Endothelial cell of umbilical vein (primary cell): ENCODE measurements at regions not wholly inside any gene's neighbourhood (a gene's known extent, or its start where the extent isn't known, plus 50 kb on each side); places are given as distances from the start of the nearest gene placed in this dataset.

Experiments used
- BruUV-seq: library from RNA; stranded (reverse); fragments of 400-500 nt; replicated peaks from 2 replicates; lab custom pipeline; 2021; lab: Mats Ljungman, UMichigan
- CTCF ChIA-PET: fragments of 300-600, 350-600 bp; sonication (Branson Sonifier 250); formaldehyde crosslinking; loops from one replicate; lab custom pipeline; 2021; ENCODE audit warnings: antibody characterized with exemption, inconsistent platforms; lab: Charles Lee
- POLR2A ChIA-PET: fragments of 300-600, 350-600 bp; sonication (Branson Sonifier 250); formaldehyde crosslinking; loops from one replicate; lab custom pipeline; 2021; ENCODE audit warnings: antibody characterized with exemption, inconsistent platforms; lab: Charles Lee
- DNase-seq: peaks from one replicate; pipeline ENCODE4 v3.0.0-alpha.2; 2011; ENCODE audit warnings: low read depth, low spot score
- FAIRE-seq: peaks from 2 replicates; lab custom pipeline; 2011; peaks lifted over from hg19 to GRCh38; lab: Jason Lieb, UNC
- H2AFZ ChIP-seq: 2 replicates; pipeline ENCODE4 v1.6.0; 2012; ENCODE audit warnings: low read depth, low read length, control low read depth, inconsistent platforms
- H3K27ac ChIP-seq: 2 replicates; pipeline ENCODE4 v1.5.1; 2011; ENCODE audit warnings: low read depth, mild to moderate bottlenecking, control low read depth, low read length, moderate library complexity; ENCODE audit not compliant: insufficient read depth
- H3K27me3 ChIP-seq, 2 experiments: 2 replicates each; pipeline versions ENCODE4 v1.6.0 to v1.6.1; 2011; ENCODE audit warnings: low read length in 2 of 2, mixed read lengths in 1 of 2; ENCODE audit not compliant: control insufficient read depth in 2 of 2, insufficient read depth in 2 of 2
- H3K36me3 ChIP-seq, 2 experiments: 2 replicates in 1 of 2; 3 replicates in 1 of 2; pipeline ENCODE4 v1.5.1; 2011; ENCODE audit warnings: low read length in 2 of 2, mild to moderate bottlenecking in 1 of 2, moderate library complexity in 1 of 2; ENCODE audit not compliant: control insufficient read depth in 2 of 2, insufficient read depth in 2 of 2; ENCODE audit errors: extremely low read depth in 1 of 2
- H3K4me1 ChIP-seq: 3 replicates; pipeline ENCODE4 v1.5.1; 2011; ENCODE audit warnings: mild to moderate bottlenecking, low read length; ENCODE audit not compliant: control insufficient read depth, insufficient read depth; ENCODE audit errors: extremely low read depth
- H3K4me2 ChIP-seq: 2 replicates; pipeline ENCODE4 v1.6.1; 2011; ENCODE audit warnings: low read length, control low read depth, mixed read lengths; ENCODE audit not compliant: insufficient read depth
- H3K4me3 ChIP-seq, 3 experiments: fragments of 200-600 bp in 1 of 3; sonication (generic), shearing (Covaris generic) in 1 of 3; replicated peaks in 1 of 3; 2 replicates each; pipeline ENCODE4 v1.5.1; 2011 to 2016; ENCODE audit warnings: control low read depth in 3 of 3, low read length in 3 of 3, mild to moderate bottlenecking in 2 of 3, inconsistent platforms in 1 of 3, low read depth in 1 of 3, moderate library complexity in 1 of 3; ENCODE audit not compliant: insufficient read depth in 1 of 3
- H3K79me2 ChIP-seq: 2 replicates; pipeline ENCODE4 v1.6.0; 2012; ENCODE audit warnings: low read length, inconsistent platforms; ENCODE audit not compliant: control insufficient read depth, insufficient read depth
- H3K9ac ChIP-seq: replicated peaks from 2 replicates; pipeline ENCODE3; 2011; ENCODE audit warnings: low read length, control low read depth; ENCODE audit not compliant: insufficient read depth; ENCODE audit errors: extremely low read depth
- H3K9me1 ChIP-seq: replicated peaks from 3 replicates; pipeline ENCODE4 v1.6.0; 2011; ENCODE audit warnings: mild to moderate bottlenecking, low read length; ENCODE audit not compliant: control insufficient read depth, insufficient read depth; ENCODE audit errors: extremely low read depth
- H3K9me3 ChIP-seq: replicated peaks from 2 replicates; pipeline ENCODE4 v1.5.1; 2012; ENCODE audit warnings: low read length, inconsistent platforms; ENCODE audit not compliant: control insufficient read depth, insufficient read depth
- H4K20me1 ChIP-seq: replicated peaks from 2 replicates; pipeline ENCODE3; 2011; ENCODE audit warnings: mild to moderate bottlenecking, low read length; ENCODE audit not compliant: control insufficient read depth, insufficient read depth; ENCODE audit errors: extremely low read depth
- CTCF ChIP-seq, 2 donors: IDR thresholded peaks; 1 replicate in 1 of 2; 2 replicates in 1 of 2; pipeline ENCODE4 v1.5.1; 2011; ENCODE audit warnings: low read length in 2 of 2, mild to moderate bottlenecking in 2 of 2, moderate library complexity in 2 of 2, control low read depth in 1 of 2, inconsistent platforms in 1 of 2, low read depth in 1 of 2; ENCODE audit not compliant: insufficient read depth in 1 of 2; ENCODE audit errors: extremely low read depth in 1 of 2
- EZH2 ChIP-seq: IDR thresholded peaks from 2 replicates; pipeline ENCODE4 v1.6.1; 2012; ENCODE audit warnings: borderline replicate concordance, low read depth, mild to moderate bottlenecking, moderate library complexity, low read length, inconsistent platforms; ENCODE audit not compliant: severe bottlenecking
- FOS ChIP-seq: IDR thresholded peaks from 2 replicates; pipeline ENCODE4 v1.6.1; 2011; ENCODE audit warnings: mild to moderate bottlenecking, low read length, moderate library complexity, borderline replicate concordance; ENCODE audit not compliant: insufficient read depth
- GATA2 ChIP-seq: IDR thresholded peaks from 2 replicates; pipeline ENCODE4 v1.7.0; 2011; ENCODE audit warnings: low read depth, mild to moderate bottlenecking, moderate library complexity, mixed read lengths, low read length; ENCODE audit not compliant: insufficient read length, insufficient read depth
- JUN ChIP-seq: IDR thresholded peaks from 2 replicates; pipeline ENCODE4 v1.6.1; 2011; ENCODE audit warnings: borderline replicate concordance, low read depth; ENCODE audit not compliant: insufficient read length, insufficient read depth
- MAX ChIP-seq: IDR thresholded peaks from 2 replicates; pipeline ENCODE4 v1.6.1; 2011; ENCODE audit not compliant: insufficient read depth, insufficient read length
- MYC ChIP-seq: IDR thresholded peaks from one replicate; pipeline ENCODE4 v1.6.1; 2011; ENCODE audit warnings: mild to moderate bottlenecking, low read depth, low read length
- POLR2A ChIP-seq: IDR thresholded peaks from 2 replicates; pipeline ENCODE4 v1.6.1; 2012; ENCODE audit warnings: low read depth, mild to moderate bottlenecking, control low read depth, low read length
- POLR2AphosphoS5 ChIP-seq: IDR thresholded peaks from 2 replicates; pipeline ENCODE4 v1.6.1; 2012; ENCODE audit warnings: low read depth, mild to moderate bottlenecking, control low read depth, low read length, moderate library complexity; ENCODE audit not compliant: insufficient read depth
- dilution Hi-C: fragments of 300-500 bp; cut with MboI; formaldehyde crosslinking; loops from one replicate; pipeline ENCODE4 v1.15.0; 2019; ENCODE audit warnings: low sequenced_read_pairs; ENCODE audit not compliant: extremely low pct_ligation_motif_present
- intact Hi-C: fragments of 100-400 bp; cut with micrococcal nuclease; formaldehyde crosslinking; loops from one replicate; pipeline ENCODE4 v1.10.0; 2022

- POLR2A ChIA-PET = no interaction called here
- Histone ChIP-seq H3K4me3 (no peak overlapping the region), H3K27ac (no peak overlapping the region), H2AFZ (no peak overlapping the region), H3K9ac (no peak overlapping the region), H3K9me3 (peaks cover 5% of the 10 kb centered on the region), H3K79me2 (no peaks in the 10 kb centered on the region), H3K36me3 (no peaks in the 10 kb centered on the region), H4K20me1 (no peaks in the 10 kb centered on the region), H3K4me1 (no peaks in the 10 kb centered on the region), H3K27me3 (no peaks in the 10 kb centered on the region), H3K9me1 (no peaks in the 10 kb centered on the region), H3K4me2 (no peak overlapping the region)
- BruUV-seq = no TSS peak
- dilution Hi-C loops (no loop called here), intact Hi-C loops (no loop called here)
- CTCF ChIA-PET = no interaction called here
- DNase-seq = no peak
- FAIRE-seq = no peak
- no peak for TF ChIP-seq JUN
- TF ChIP-seq MYC = no peak
- no peak for TF ChIP-seq POLR2A
- TF ChIP-seq MAX = no peak
- TF ChIP-seq POLR2AphosphoS5 = no peak
- TF ChIP-seq CTCF (IDR thresholded peaks at IDR 0.05; ENCODE audit: extremely low read depth in 1 of 2, insufficient read depth in 1 of 2, low read depth in 1 of 2, low read length in 2 of 2) = no peak
- no peak for TF ChIP-seq EZH2
- no peak for TF ChIP-seq FOS
- TF ChIP-seq GATA2 = no peak
Measured at GRCh38 chr6:14475306-14475705, 357.7 kb downstream of the CD83 start.
